22Rv1 (cell line): ENCODE measurements at regions not wholly inside any gene's neighbourhood (a gene's known extent, or its start where the extent isn't known, plus 50 kb on each side); places are given as distances from the start of the nearest gene placed in this dataset.

Experiments
- H3K27ac ChIP-seq: fragments of 450-650 bp; 2 replicates; pipeline ENCODE4 v1.5.1; 2017
- ZFX ChIP-seq: fragments of 450-650 bp; IDR thresholded peaks from 2 replicates; pipeline ENCODE4 v1.6.1; 2017; ENCODE audit warnings: antibody characterized with exemption, borderline replicate concordance
- TF ChIP-seq, protein P1 (sequence below): fragments of 450-650 bp; IDR thresholded peaks from 2 replicates; pipeline ENCODE4 v1.5.1; 2017; ENCODE audit warnings: mild to moderate bottlenecking

DNA sequence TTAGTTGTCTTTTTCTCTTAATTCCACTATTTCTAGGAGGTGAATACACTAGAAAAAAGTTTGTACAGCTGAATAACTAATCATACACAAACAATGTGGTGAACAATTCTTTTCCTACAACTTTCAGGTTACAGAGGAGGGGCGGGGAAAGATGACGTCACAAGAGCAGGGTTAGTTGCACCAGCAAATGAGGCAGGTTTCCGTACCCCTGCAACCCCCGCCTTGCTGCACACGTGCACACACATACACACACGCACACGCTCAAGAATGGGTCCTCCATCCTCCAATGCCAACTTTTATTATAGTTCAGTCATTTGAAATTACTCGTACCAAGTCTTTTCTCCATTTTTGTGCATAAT is 122.8 kb downstream of the ARL4C start:
- TF ChIP-seq, protein P1, sequence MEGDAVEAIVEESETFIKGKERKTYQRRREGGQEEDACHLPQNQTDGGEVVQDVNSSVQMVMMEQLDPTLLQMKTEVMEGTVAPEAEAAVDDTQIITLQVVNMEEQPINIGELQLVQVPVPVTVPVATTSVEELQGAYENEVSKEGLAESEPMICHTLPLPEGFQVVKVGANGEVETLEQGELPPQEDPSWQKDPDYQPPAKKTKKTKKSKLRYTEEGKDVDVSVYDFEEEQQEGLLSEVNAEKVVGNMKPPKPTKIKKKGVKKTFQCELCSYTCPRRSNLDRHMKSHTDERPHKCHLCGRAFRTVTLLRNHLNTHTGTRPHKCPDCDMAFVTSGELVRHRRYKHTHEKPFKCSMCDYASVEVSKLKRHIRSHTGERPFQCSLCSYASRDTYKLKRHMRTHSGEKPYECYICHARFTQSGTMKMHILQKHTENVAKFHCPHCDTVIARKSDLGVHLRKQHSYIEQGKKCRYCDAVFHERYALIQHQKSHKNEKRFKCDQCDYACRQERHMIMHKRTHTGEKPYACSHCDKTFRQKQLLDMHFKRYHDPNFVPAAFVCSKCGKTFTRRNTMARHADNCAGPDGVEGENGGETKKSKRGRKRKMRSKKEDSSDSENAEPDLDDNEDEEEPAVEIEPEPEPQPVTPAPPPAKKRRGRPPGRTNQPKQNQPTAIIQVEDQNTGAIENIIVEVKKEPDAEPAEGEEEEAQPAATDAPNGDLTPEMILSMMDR = no peak
- no peak for TF ChIP-seq ZFX
- no peak overlapping the region for H3K27ac ChIP-seq

DNA sequence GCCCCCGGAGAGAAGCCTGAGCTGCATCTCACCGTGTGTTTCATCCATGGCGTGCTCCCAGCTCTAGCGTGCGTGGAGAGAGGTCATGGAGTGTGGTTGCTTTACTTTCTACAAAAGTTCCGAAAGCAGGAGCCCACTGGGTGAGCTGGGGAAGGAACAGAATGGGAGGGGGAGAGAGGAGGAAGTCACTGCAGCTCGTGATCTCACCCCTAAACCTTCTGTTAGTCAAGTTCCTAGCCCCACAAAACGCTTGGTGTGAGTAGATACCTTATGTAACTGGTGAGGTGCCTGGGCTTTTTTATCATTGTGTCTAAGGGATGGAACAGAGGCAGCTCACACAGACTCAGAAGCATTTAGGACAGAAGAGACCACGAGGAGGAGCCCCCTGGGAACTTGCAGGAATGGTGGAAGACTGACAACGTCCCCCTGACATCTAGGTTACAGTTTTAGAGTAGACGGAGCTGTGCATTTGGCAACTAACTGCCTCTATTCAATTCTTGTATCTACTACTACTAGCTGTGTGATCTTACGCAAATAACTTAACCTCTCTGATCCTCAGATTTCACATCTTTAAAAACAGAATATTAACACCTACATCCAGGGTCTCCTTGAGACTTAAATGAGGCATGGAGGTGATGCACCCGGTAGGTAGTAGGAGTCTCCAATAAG is 123.3 kb downstream of the ARL4C start:
- H3K27ac ChIP-seq = no peak overlapping the region

DNA sequence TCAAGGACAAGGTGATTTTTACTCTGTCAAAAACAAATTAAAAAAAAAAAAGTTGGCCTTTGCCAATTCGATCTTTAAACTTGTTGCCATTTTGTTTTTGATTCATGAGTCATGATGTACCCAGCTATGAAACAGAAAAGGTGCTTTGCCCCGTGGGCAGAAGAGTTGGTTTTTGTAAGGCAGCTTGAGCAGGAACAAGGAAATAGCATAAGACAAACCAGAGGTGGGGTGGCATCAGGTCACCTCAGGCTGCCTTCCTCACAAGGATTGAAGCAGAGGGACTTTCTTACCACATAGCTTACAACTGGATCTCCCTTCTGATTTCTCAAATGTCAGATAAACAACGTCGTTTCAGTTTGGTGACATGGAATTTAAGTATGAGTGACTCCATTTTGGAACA is 123.8 kb downstream of the ARL4C start:
- TF ChIP-seq, protein P1 = no peak
- TF ChIP-seq ZFX = no peak
- H3K27ac ChIP-seq = no peak overlapping the region

More for the DNA sequence above, 123.3 kb downstream of the ARL4C start:
- no peak for TF ChIP-seq ZFX
- TF ChIP-seq, protein P1 = no peak

DNA sequence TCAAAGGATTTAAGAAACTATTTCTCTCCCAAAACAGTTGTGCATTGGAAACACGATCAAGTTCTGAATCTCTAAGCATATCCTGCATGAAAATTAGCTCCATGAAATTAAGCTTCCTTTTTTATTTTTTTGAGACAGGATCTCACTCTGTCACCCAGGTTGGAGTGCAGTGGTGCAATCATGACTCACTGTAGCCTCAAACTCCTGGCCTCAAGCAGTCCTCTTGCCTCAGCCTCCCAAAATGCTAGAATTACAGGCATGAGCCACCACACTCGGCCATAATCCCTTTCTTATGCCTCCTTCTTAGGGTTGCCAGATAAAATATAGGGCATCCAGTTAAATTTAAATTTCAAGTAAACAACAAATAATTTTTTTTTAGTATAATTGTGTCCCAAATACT is 124.4 kb downstream of the ARL4C start:
- TF ChIP-seq, protein P1 = no peak
- TF ChIP-seq ZFX = no peak
- H3K27ac ChIP-seq = no peak overlapping the region

DNA sequence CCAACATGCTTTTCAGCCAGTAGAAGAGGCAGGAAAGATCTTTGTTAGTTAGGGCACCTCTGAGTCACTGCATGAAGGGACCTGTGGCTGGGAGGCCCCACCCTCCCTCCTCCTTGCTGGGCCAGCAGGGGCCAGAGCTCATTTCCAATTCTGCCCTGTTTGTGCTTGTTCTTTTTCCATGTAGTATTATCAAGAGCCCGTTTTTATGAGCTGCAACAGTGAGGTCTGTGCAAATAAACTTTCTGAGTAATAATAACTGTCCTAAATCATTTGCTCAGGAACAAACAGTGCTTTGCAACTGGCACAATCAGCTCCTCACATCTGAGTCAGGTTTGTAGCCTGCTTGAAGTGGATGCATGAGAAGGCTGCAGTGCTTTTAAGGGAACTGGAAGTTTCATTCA is 128.0 kb downstream of the ARL4C start:
- H3K27ac ChIP-seq = no peak overlapping the region

GRCh38 chr2:234366891-234367290 is 130.0 kb downstream of the ARL4C start:
- no peak overlapping the region for H3K27ac ChIP-seq
- TF ChIP-seq, protein P1 = no peak
- TF ChIP-seq ZFX = no peak

More for the DNA sequence above, 128.0 kb downstream of the ARL4C start:
- TF ChIP-seq, protein P1 = no peak
- no peak for TF ChIP-seq ZFX

- H3K27ac ChIP-seq = no peak overlapping the region
- no peak for TF ChIP-seq ZFX
- TF ChIP-seq, protein P1 = no peak
Measured at GRCh38 chr2:234364661-234365060, 132.2 kb downstream of the ARL4C start.
